Immature natural killer cell (primary cell): ENCODE measurements at regions not wholly inside any gene's neighbourhood (a gene's known extent, or its start where the extent isn't known, plus 50 kb on each side); places are given as distances from the start of the nearest gene placed in this dataset.
A peak's percentile ranks its signal among the peaks of the same experiment; 100 is the strongest.

Source experiments
- DNase-seq, 3 donors: peaks; one replicate each; pipeline ENCODE4 v3.0.0; 2022; ENCODE audit warnings: mixed read lengths in 1 of 3
- H3K27ac Mint-ChIP-seq, 6 donors: one replicate each; pipeline ENCODE4 v1.8.0; 2020; ENCODE audit warnings: mixed read lengths in 6 of 6, mild to moderate bottlenecking in 5 of 6, inconsistent platforms in 4 of 6, moderate library complexity in 3 of 6
- H3K27me3 Mint-ChIP-seq, 3 donors: one replicate each; pipeline ENCODE4 v1.8.0; 2020 to 2021; ENCODE audit warnings: low read depth in 3 of 3, mild to moderate bottlenecking in 3 of 3, mixed read lengths in 3 of 3, moderate library complexity in 3 of 3, inconsistent platforms in 1 of 3
- H3K36me3 Mint-ChIP-seq, 3 donors: one replicate each; pipeline ENCODE4 v1.8.0; 2020; ENCODE audit warnings: mixed read lengths in 3 of 3, inconsistent platforms in 2 of 3, mild to moderate bottlenecking in 2 of 3
- H3K4me1 Mint-ChIP-seq, 2 donors: one replicate each; pipeline ENCODE4 v1.8.0; 2020; ENCODE audit warnings: inconsistent platforms in 2 of 2, mild to moderate bottlenecking in 2 of 2, mixed read lengths in 2 of 2, moderate library complexity in 1 of 2
- H3K4me3 Mint-ChIP-seq, 5 donors: one replicate each; pipeline ENCODE4 v1.8.0; 2020; ENCODE audit warnings: mild to moderate bottlenecking in 5 of 5, mixed read lengths in 5 of 5, inconsistent platforms in 3 of 5, moderate library complexity in 3 of 5
- H3K9me3 Mint-ChIP-seq, 6 donors: one replicate each; pipeline ENCODE4 v1.8.0; 2020; ENCODE audit warnings: mild to moderate bottlenecking in 6 of 6, mixed read lengths in 6 of 6, inconsistent platforms in 4 of 6, moderate library complexity in 3 of 6

DNA sequence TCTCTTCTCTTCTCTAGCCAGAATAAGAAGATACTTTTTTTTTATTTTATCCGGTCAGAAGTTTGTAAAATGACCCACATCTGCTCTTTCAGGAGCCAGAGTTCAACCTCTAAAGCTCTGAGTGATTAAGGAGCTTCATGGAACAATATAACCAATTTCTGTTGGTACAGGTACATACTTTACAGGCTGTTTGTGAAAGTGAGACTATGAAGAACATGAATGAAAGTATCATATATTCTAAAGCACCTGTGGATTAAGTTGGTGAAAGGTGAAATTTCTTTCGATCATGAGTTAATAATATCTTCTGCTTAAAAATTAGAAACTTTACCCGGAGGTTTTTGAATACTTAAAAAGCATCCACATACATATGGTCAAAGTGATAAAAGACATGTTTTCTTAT lies 65.2 kb downstream of the DMRT2 start:
- Mint-ChIP-seq H3K27me3 (peaks cover 0 to 9% (median 2%) of the 10 kb centered on the region in 3 donors), H3K36me3 (peaks cover 0 to 3% (median 0%) of the 10 kb centered on the region in 3 donors), H3K4me3 (no peak overlapping the region), H3K9me3 (peaks cover 0 to 4% (median 0%) of the 10 kb centered on the region in 6 donors), H3K27ac (no peak overlapping the region), H3K4me1 (no peaks in the 10 kb centered on the region)
- DNase-seq = no peak

- Mint-ChIP-seq H3K36me3 (peaks cover 0 to 3% (median 0%) of the 10 kb centered on the region in 3 donors), H3K4me3 (no peak overlapping the region), H3K27me3 (peaks cover 2 to 9% (median 5%) of the 10 kb centered on the region in 3 donors), H3K9me3 (peaks cover 0 to 4% (median 0%) of the 10 kb centered on the region in 6 donors), H3K4me1 (no peaks in the 10 kb centered on the region), H3K27ac (no peak overlapping the region)
- no peak for DNase-seq
These were observed 67.3 kb downstream of the DMRT2 start for GRCh38 chr9:1117439-1117838.

DNA sequence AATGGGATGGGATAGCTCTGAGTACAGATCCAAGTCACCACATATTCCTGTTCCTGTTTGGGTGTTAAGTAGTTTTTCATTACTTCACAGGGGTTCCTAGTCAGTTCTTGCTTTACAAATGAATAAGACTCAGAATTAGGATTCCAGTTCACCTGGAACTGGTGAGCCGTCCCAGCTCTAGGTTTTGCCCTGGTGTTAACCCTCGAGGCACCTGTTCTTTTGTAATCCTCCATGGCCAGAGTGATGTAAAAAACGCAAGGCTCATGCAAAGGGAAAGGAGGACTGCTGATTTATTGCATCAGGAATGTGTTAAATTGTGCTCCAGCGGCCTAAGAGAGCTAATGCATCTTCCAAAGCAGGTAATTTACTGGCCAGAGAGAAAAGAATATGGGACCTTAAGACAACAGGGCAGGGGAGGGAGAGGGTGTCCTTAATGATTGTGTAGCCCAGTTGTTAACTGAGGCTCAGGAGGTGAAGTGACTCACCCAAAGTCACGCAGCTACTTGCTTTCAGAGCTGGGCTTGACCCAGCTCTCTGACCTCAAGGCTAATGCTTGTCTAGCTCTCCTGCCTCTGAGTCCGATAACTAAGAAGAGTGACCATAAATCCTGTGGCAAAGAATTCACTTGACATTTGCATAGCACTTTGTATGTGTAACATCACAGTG lies 70.5 kb downstream of the DMRT2 start:
- no peak overlapping the region for H3K27ac Mint-ChIP-seq
- peaks cover 2 to 12% (median 5%) of the 10 kb centered on the region in 3 donors for H3K27me3 Mint-ChIP-seq
- H3K36me3 Mint-ChIP-seq = no peaks in the 10 kb centered on the region
- no peaks in the 10 kb centered on the region for H3K4me1 Mint-ChIP-seq
- H3K9me3 Mint-ChIP-seq = peaks cover 0 to 2% (median 0%) of the 10 kb centered on the region in 6 donors
- DNase-seq = no peak
- no peak overlapping the region for H3K4me3 Mint-ChIP-seq

- Mint-ChIP-seq H3K9me3 (peaks cover 0 to 3% (median 0%) of the 10 kb centered on the region in 6 donors), H3K4me1 (no peaks in the 10 kb centered on the region), H3K36me3 (no peaks in the 10 kb centered on the region), H3K4me3 (no peak overlapping the region), H3K27ac (no peak overlapping the region), H3K27me3 (peaks cover 2 to 8% (median 4%) of the 10 kb centered on the region in 3 donors)
- no peak for DNase-seq
These were observed 75.6 kb downstream of the DMRT2 start for GRCh38 chr9:1125741-1126140.

DNA sequence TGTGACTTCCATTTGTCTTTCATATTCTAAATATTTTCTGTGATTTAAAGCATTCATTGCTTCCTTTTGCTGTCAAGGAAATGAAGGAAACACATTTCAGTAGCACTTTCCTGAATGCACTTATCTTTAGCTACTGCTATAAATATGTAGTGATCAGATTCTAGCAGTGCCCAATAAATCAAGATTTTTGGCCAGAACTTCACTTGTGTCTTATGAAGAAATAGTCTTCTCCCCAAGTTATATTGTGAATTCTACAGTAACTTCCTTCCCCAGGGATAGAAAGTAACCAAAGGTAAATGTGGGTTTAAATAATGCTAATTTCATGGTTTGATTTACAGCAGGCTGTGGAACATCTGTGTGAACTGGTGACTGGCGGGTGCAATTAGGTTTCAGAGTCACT lies 77.9 kb downstream of the DMRT2 start:
- H3K9me3 Mint-ChIP-seq = peaks cover 0 to 7% (median 0%) of the 10 kb centered on the region in 6 donors
- no peak for DNase-seq
- H3K27me3 Mint-ChIP-seq = peaks cover 3 to 4% (median 4%) of the 10 kb centered on the region in 3 donors
- H3K36me3 Mint-ChIP-seq = no peaks in the 10 kb centered on the region
- H3K27ac Mint-ChIP-seq = no peak overlapping the region
- H3K4me3 Mint-ChIP-seq = no peak overlapping the region
- H3K4me1 Mint-ChIP-seq = no peaks in the 10 kb centered on the region

DNA sequence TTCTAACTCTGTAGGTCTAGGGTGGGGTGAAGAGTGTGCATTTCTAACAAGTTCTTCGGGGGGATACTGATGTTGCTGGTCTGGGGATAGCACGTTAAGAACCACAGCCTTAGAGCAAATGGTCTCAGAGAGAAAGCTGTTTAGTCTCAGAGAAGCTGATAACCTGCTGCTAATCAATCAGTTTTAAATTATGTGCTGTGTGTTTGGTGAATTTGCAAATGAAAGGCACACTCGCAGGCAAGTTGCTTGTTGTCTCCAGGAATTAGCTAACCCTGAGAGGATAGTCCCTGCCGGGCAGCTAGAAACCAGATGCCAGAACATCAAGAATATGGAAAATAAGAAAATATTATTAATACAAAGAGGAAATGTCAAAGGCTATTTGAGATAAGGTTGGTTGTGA lies 79.2 kb downstream of the DMRT2 start:
- no peak for DNase-seq
- H3K27me3 Mint-ChIP-seq = peaks cover 3 to 4% (median 3%) of the 10 kb centered on the region in 3 donors
- no peaks in the 10 kb centered on the region for H3K4me1 Mint-ChIP-seq
- H3K4me3 Mint-ChIP-seq = no peak overlapping the region
- no peaks in the 10 kb centered on the region for H3K36me3 Mint-ChIP-seq
- H3K27ac Mint-ChIP-seq = no peak overlapping the region
- peaks cover 0 to 10% (median 0%) of the 10 kb centered on the region in 6 donors for H3K9me3 Mint-ChIP-seq

- Mint-ChIP-seq H3K4me3 (no peak overlapping the region), H3K27ac (no peak overlapping the region), H3K4me1 (no peaks in the 10 kb centered on the region), H3K36me3 (peaks cover 0 to 5% (median 0%) of the 10 kb centered on the region in 3 donors), H3K27me3 (peaks cover 0 to 2% (median 0%) of the 10 kb centered on the region in 3 donors), H3K9me3 (peaks cover 12 to 50% (median 22%) of the 10 kb centered on the region in 6 donors)
- no peak for DNase-seq
These were observed 89.9 kb downstream of the DMRT2 start for GRCh38 chr9:1140057-1140456.

DNA sequence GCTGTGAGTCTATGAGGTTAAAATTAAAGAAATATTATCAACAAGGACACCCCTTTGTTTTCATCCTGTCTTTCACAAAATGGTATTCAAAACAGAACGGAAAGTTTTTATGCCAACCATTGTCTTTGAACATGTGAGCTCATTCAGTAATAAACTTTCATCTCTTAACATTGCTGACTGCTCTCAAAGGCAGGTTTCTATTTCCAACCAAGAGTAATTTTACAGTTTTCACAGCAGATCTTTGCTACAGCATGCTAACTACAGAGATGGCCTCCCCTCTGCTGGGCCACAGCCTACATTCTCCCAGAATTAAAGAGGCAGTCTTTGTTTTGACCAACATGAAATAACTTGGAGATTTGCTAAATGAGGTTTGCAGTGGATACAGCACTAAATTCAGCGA lies 101.5 kb downstream of the DMRT2 start:
- Mint-ChIP-seq H3K36me3 (peaks cover 0 to 2% (median 0%) of the 10 kb centered on the region in 3 donors), H3K27me3 (peaks cover 0 to 5% (median 2%) of the 10 kb centered on the region in 3 donors), H3K4me1 (no peaks in the 10 kb centered on the region), H3K9me3 (peaks cover 0 to 6% (median under 1%) of the 10 kb centered on the region in 6 donors), H3K27ac (no peak overlapping the region), H3K4me3 (no peak overlapping the region)
- no peak for DNase-seq

DNA sequence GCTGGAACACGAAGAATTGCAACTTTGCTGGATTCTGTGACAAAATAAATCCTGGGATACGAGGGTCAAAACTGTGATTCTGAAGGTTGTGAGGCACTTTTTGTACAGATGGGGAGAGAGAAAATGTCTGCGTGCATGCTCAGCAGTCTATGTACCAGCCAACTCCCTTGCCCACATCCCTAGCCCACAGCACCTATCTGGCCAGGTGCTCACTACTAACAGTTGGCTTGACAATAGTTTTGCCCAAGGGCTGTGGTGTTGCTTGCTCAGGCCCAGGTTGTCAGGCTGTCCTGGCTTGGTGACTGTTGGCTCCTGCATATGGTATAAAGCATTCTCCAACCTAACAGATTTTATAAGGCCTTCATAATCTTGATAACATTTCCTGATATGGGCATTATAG lies 102.0 kb downstream of the DMRT2 start:
- no peaks in the 10 kb centered on the region for H3K36me3 Mint-ChIP-seq
- H3K27me3 Mint-ChIP-seq = peaks cover 0 to 5% (median 2%) of the 10 kb centered on the region in 3 donors
- H3K4me3 Mint-ChIP-seq = no peak overlapping the region
- DNase-seq = no peak
- peaks cover 0 to 6% (median 0%) of the 10 kb centered on the region in 6 donors for H3K9me3 Mint-ChIP-seq
- no peak overlapping the region for H3K27ac Mint-ChIP-seq
- H3K4me1 Mint-ChIP-seq = no peaks in the 10 kb centered on the region

GRCh38 chr9:1154739-1155138 lies 104.6 kb downstream of the DMRT2 start:
- Mint-ChIP-seq H3K4me3 (no peak overlapping the region), H3K27ac (no peak overlapping the region), H3K9me3 (peaks cover 0 to 6% (median 0%) of the 10 kb centered on the region in 6 donors), H3K4me1 (no peaks in the 10 kb centered on the region), H3K27me3 (peaks cover 0 to 5% (median 0%) of the 10 kb centered on the region in 3 donors), H3K36me3 (no peaks in the 10 kb centered on the region)
- DNase-seq = no peak

GRCh38 chr9:1155602-1156001 lies 105.4 kb downstream of the DMRT2 start:
- Mint-ChIP-seq H3K4me1 (no peaks in the 10 kb centered on the region), H3K4me3 (no peak overlapping the region), H3K9me3 (peaks cover 0 to 6% (median 0%) of the 10 kb centered on the region in 6 donors), H3K36me3 (no peaks in the 10 kb centered on the region), H3K27ac (no peak overlapping the region), H3K27me3 (peaks cover 0 to 5% (median 0%) of the 10 kb centered on the region in 3 donors)
- DNase-seq = no peak

GRCh38 chr9:1156794-1157550 lies 106.8 kb downstream of the DMRT2 start:
- Mint-ChIP-seq H3K27ac (no peak overlapping the region), H3K27me3 (peaks cover 0 to 5% (median 0%) of the 10 kb centered on the region in 3 donors), H3K9me3 (peaks cover 0 to 6% (median 0%) of the 10 kb centered on the region in 6 donors), H3K4me1 (no peaks in the 10 kb centered on the region), H3K36me3 (no peaks in the 10 kb centered on the region), H3K4me3 (no peak overlapping the region)
- DNase-seq = no peak

- H3K4me3 Mint-ChIP-seq = no peak overlapping the region
- H3K27me3 Mint-ChIP-seq = peaks cover 0 to 5% (median 0%) of the 10 kb centered on the region in 3 donors
- peaks cover 0 to 6% (median 0%) of the 10 kb centered on the region in 6 donors for H3K9me3 Mint-ChIP-seq
- H3K36me3 Mint-ChIP-seq = no peaks in the 10 kb centered on the region
- no peaks in the 10 kb centered on the region for H3K4me1 Mint-ChIP-seq
- no peak for DNase-seq
- H3K27ac Mint-ChIP-seq = no peak overlapping the region
These were observed 107.7 kb downstream of the DMRT2 start for GRCh38 chr9:1157836-1158235.

GRCh38 chr9:1170918-1171317 lies 120.8 kb downstream of the DMRT2 start:
- Mint-ChIP-seq H3K36me3 (no peaks in the 10 kb centered on the region), H3K27ac (peak overlapping the region; percentile 8 to 91 (median 82)), H3K9me3 (peaks cover 0 to 4% (median 0%) of the 10 kb centered on the region in 6 donors), H3K4me3 (peak overlapping the region; percentile 14 to 79 (median 55)), H3K27me3 (peaks cover 2 to 6% (median 6%) of the 10 kb centered on the region in 3 donors), H3K4me1 (peaks cover 28 to 34% of the 10 kb centered on the region in 2 donors)
- DNase-seq = no peak
